DND-41 (cell line): ENCODE measurements at regions not wholly inside any gene's neighbourhood (a gene's known extent, or its start where the extent isn't known, plus 50 kb on each side); places are given as distances from the start of the nearest gene placed in this dataset.

Experiments used
- ATAC-seq: fragments of 200-7000 bp; cut with Tn5 transposase; 3 replicates; pipeline ENCODE4 v1.9.1; 2021; ENCODE audit warnings: low read depth; ENCODE audit not compliant: insufficient read depth
- DNase-seq: peaks from one replicate; pipeline ENCODE4 v3.0.0-alpha.2; 2020
- H2AFZ ChIP-seq: 2 replicates; pipeline ENCODE4 v1.6.0; 2012; ENCODE audit warnings: low read depth, low read length
- H3K27ac ChIP-seq: 2 replicates; pipeline ENCODE4 v1.5.1; 2012; ENCODE audit warnings: low read length, inconsistent platforms
- H3K27me3 ChIP-seq: fragments of 200-600 bp; sonication (generic); 2 replicates; pipeline ENCODE4 v1.6.0; 2012; ENCODE audit warnings: low read length, mild to moderate bottlenecking, inconsistent platforms; ENCODE audit not compliant: insufficient read depth, poor library complexity
- H3K36me3 ChIP-seq: 2 replicates; pipeline ENCODE4 v1.5.1; 2012; ENCODE audit warnings: low read length, inconsistent platforms; ENCODE audit not compliant: insufficient read depth
- H3K4me1 ChIP-seq: 2 replicates; pipeline ENCODE4 v1.5.1; 2012; ENCODE audit warnings: mild to moderate bottlenecking, low read length; ENCODE audit not compliant: insufficient read depth
- H3K4me2 ChIP-seq: 2 replicates; pipeline ENCODE4 v1.6.0; 2012; ENCODE audit warnings: mild to moderate bottlenecking, moderate library complexity, low read length, inconsistent platforms; ENCODE audit not compliant: insufficient read depth
- H3K4me3 ChIP-seq, 2 experiments: fragments of 200-600 bp in 1 of 2; shearing (Covaris generic) in 1 of 2; 2 replicates each; pipeline ENCODE4 v1.5.1; 2012 to 2016; ENCODE audit warnings: inconsistent platforms in 2 of 2, low read length in 2 of 2, mild to moderate bottlenecking in 2 of 2, low read depth in 1 of 2, moderate library complexity in 1 of 2
- H3K79me2 ChIP-seq: 2 replicates; pipeline ENCODE4 v1.6.0; 2012; ENCODE audit warnings: low read length, inconsistent platforms; ENCODE audit not compliant: insufficient read depth
- H3K9ac ChIP-seq: 2 replicates; pipeline ENCODE4 v1.6.0; 2012; ENCODE audit warnings: low read depth, mild to moderate bottlenecking, inconsistent platforms, low read length, moderate library complexity
- H3K9me3 ChIP-seq: 2 replicates; pipeline ENCODE4 v1.5.1; 2012; ENCODE audit warnings: low read length, moderate library complexity, mild to moderate bottlenecking, inconsistent platforms; ENCODE audit not compliant: insufficient read depth, severe bottlenecking
- H4K20me1 ChIP-seq: 2 replicates; pipeline ENCODE4 v1.6.0; 2012; ENCODE audit warnings: low read length; ENCODE audit not compliant: insufficient read depth
- CTCF ChIP-seq: IDR thresholded peaks from 2 replicates; pipeline ENCODE4 v1.5.1; 2012; ENCODE audit warnings: borderline replicate concordance, low read length, moderate library complexity, mild to moderate bottlenecking; ENCODE audit not compliant: poor library complexity, severe bottlenecking; ENCODE audit errors: extremely low read depth
- EZH2 ChIP-seq: IDR thresholded peaks from 3 replicates; pipeline ENCODE4 v1.6.1; 2012; ENCODE audit warnings: borderline replicate concordance, low read depth, mild to moderate bottlenecking, moderate library complexity, low read length, inconsistent platforms; ENCODE audit not compliant: severe bottlenecking

GRCh38 chr4:14695095-14695845 is 307.0 kb upstream of the CPEB2 start:
- H3K36me3 ChIP-seq, result no peaks in the 10 kb centered on the region
- DNase-seq, result no peak
- no peaks in the 10 kb centered on the region for H3K9me3 ChIP-seq
- no peak overlapping the region for H3K4me3 ChIP-seq
- H2AFZ ChIP-seq, result no peak overlapping the region
- TF ChIP-seq EZH2 (no peak), CTCF (no peak)
- no peaks in the 10 kb centered on the region for H4K20me1 ChIP-seq
- no peaks in the 10 kb centered on the region for H3K27me3 ChIP-seq
- H3K4me2 ChIP-seq, result no peak overlapping the region
- no peaks in the 10 kb centered on the region for H3K4me1 ChIP-seq
- ATAC-seq, result no peak
- H3K9ac ChIP-seq, result no peak overlapping the region
- no peak overlapping the region for H3K27ac ChIP-seq
- no peaks in the 10 kb centered on the region for H3K79me2 ChIP-seq

- no peaks in the 10 kb centered on the region for H3K9me3 ChIP-seq
Observed at GRCh38 chr4:14700083-14700482, 302.2 kb upstream of the CPEB2 start.

GRCh38 chr4:14700544-14700943 is 301.7 kb upstream of the CPEB2 start:
- no peak for ATAC-seq
- H3K4me2 ChIP-seq, result no peak overlapping the region
- no peak overlapping the region for H3K4me3 ChIP-seq

More at GRCh38 chr4:14700083-14700482, 302.2 kb upstream of the CPEB2 start:
- H2AFZ ChIP-seq, result no peak overlapping the region
- no peak overlapping the region for H3K4me2 ChIP-seq
- H3K27me3 ChIP-seq, result no peaks in the 10 kb centered on the region
- ATAC-seq (no peak), DNase-seq (no peak)
- H3K4me1 ChIP-seq, result no peaks in the 10 kb centered on the region
- H3K4me3 ChIP-seq, result no peak overlapping the region
- no peaks in the 10 kb centered on the region for H4K20me1 ChIP-seq
- no peaks in the 10 kb centered on the region for H3K36me3 ChIP-seq
- H3K27ac ChIP-seq, result no peak overlapping the region
- no peak overlapping the region for H3K9ac ChIP-seq
- no peaks in the 10 kb centered on the region for H3K79me2 ChIP-seq
- TF ChIP-seq CTCF (no peak), EZH2 (no peak)

More at GRCh38 chr4:14700544-14700943, 301.7 kb upstream of the CPEB2 start:
- no peak overlapping the region for H3K9ac ChIP-seq
- H3K36me3 ChIP-seq, result no peaks in the 10 kb centered on the region
- H2AFZ ChIP-seq, result no peak overlapping the region
- TF ChIP-seq CTCF (no peak), EZH2 (no peak)
- H4K20me1 ChIP-seq, result no peaks in the 10 kb centered on the region
- no peak overlapping the region for H3K27ac ChIP-seq
- no peaks in the 10 kb centered on the region for H3K27me3 ChIP-seq
- H3K9me3 ChIP-seq, result no peaks in the 10 kb centered on the region
- H3K79me2 ChIP-seq, result no peaks in the 10 kb centered on the region
- no peak for DNase-seq
- H3K4me1 ChIP-seq, result no peaks in the 10 kb centered on the region
